ACHN (cell line): ENCODE measurements at regions not wholly inside any gene's neighbourhood (a gene's known extent, or its start where the extent isn't known, plus 50 kb on each side); places are given as distances from the start of the nearest gene placed in this dataset.

ENCODE experiments used
- DNase-seq: peaks from one replicate; pipeline ENCODE4 v3.0.0-alpha.2; 2015
- in situ Hi-C: cut with HindIII; loops from 2 replicates; pipeline ENCODE4 v1.10.0; 2017; ENCODE audit warnings: low sequenced_read_pairs, low pct_ligation_motif_present, low pct_unique_long_range_greater_than_20kb

- no peak for DNase-seq
- in situ Hi-C loops, result no loop called here
Observed at GRCh38 chr3:106610362-106610959, 741.6 kb upstream of the CBLB start.

- in situ Hi-C loops, result no loop called here
- no peak for DNase-seq
Observed at GRCh38 chr3:106611116-106611515, 742.3 kb upstream of the CBLB start.

GRCh38 chr3:106611841-106612240 lies 743.0 kb upstream of the CBLB start:
- in situ Hi-C loops, result no loop called here
- DNase-seq, result no peak

GRCh38 chr3:106616556-106616955 lies 747.7 kb upstream of the CBLB start:
- in situ Hi-C loops, result no loop called here

GRCh38 chr3:106617276-106617675 lies 748.5 kb upstream of the CBLB start:
- in situ Hi-C loops, result no loop called here

More at GRCh38 chr3:106616556-106616955, 747.7 kb upstream of the CBLB start:
- DNase-seq, result no peak

GRCh38 chr3:106620646-106621045 lies 751.8 kb upstream of the CBLB start:
- DNase-seq, result no peak
- in situ Hi-C loops, result no loop called here

More at GRCh38 chr3:106617276-106617675, 748.5 kb upstream of the CBLB start:
- no peak for DNase-seq

GRCh38 chr3:106624154-106624553 lies 753.1 kb upstream of the CCDC54 start:
- in situ Hi-C loops, result no loop called here
- no peak for DNase-seq

GRCh38 chr3:106628407-106628806 lies 748.8 kb upstream of the CCDC54 start:
- peak; percentile 4 for DNase-seq
- in situ Hi-C loops, result no loop called here

GRCh38 chr3:106629215-106629832 lies 747.9 kb upstream of the CCDC54 start:
- no peak for DNase-seq
- in situ Hi-C loops, result no loop called here

GRCh38 chr3:106631373-106632108 lies 745.7 kb upstream of the CCDC54 start:
- no peak for DNase-seq
- in situ Hi-C loops, result no loop called here

- DNase-seq, result peak; percentile 2
- in situ Hi-C loops, result no loop called here
Observed at GRCh38 chr3:106635271-106635670, 742.0 kb upstream of the CCDC54 start.

GRCh38 chr3:106635826-106636225 lies 741.4 kb upstream of the CCDC54 start:
- in situ Hi-C loops, result no loop called here
- no peak for DNase-seq

- no peak for DNase-seq
- in situ Hi-C loops, result no loop called here
Observed at GRCh38 chr3:106640353-106640752, 736.9 kb upstream of the CCDC54 start.

- in situ Hi-C loops, result no loop called here
- no peak for DNase-seq
Observed at GRCh38 chr3:106642161-106642560, 735.1 kb upstream of the CCDC54 start.

- DNase-seq, result no peak
- in situ Hi-C loops, result no loop called here
Observed at GRCh38 chr3:106643684-106644161, 733.5 kb upstream of the CCDC54 start.

GRCh38 chr3:106673926-106674569 lies 703.2 kb upstream of the CCDC54 start:
- no peak for DNase-seq
- in situ Hi-C loops, result no loop called here

- in situ Hi-C loops, result no loop called here
- DNase-seq, result no peak
Observed at GRCh38 chr3:106675451-106675850, 701.8 kb upstream of the CCDC54 start.

- in situ Hi-C loops, result no loop called here
- DNase-seq, result no peak
Observed at GRCh38 chr3:106678657-106679390, 698.4 kb upstream of the CCDC54 start.
